ENCODE measurements at regions not wholly inside any gene's neighbourhood (a gene's known extent, or its start where the extent isn't known, plus 50 kb on each side); places are given as distances from the start of the nearest gene placed in this dataset.
"Not testable (repeated sequence)": the region's sequence is repeated elsewhere in the genome, so short reads cannot be mapped to it uniquely, and the experiment has no call there.

DNA sequence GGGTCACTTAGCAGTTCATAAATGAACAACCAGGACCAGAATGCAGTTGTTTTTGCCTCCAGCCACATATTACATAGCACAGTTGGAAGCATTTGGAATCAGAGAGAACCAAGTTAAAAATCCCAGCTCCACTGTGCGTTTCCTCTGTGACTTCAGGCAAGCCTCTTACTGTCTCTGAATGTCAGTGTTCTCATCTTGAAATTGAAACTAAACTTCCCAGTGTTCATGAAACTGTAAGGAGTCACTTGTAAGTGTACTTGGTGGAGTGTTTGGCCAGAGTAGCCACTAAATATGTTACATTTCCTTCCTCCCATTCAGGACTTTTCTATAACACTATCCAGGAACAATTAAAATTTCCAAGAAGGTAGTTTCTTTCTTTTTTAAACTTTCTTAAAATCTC, 276.8 kb downstream of the KCNRG start:
- no TSS peak for BruUV-seq (replicated peaks)
- no peak for DNase-seq (ENCODE audit: low spot score)
- intact Hi-C loops (cut with micrococcal nuclease; ENCODE audit: unreplicated experiment), result no loop called here
- Histone ChIP-seq H3K36me3 (ENCODE audit: insufficient read depth, low read length, poor library complexity, severe bottlenecking) (no peaks in the 10 kb centered on the region), H3K27ac (ENCODE audit: low read depth, low read length, poor library complexity, severe bottlenecking) (no peak overlapping the region), H3K4me3 (ENCODE audit: low read depth, low read length, poor library complexity, severe bottlenecking) (no peak overlapping the region), H3K4me1 (ENCODE audit: insufficient read depth, low read length, poor library complexity, severe bottlenecking) (no peaks in the 10 kb centered on the region), H3K9me3 (ENCODE audit: low read depth, low read length, poor library complexity, severe bottlenecking) (no peaks in the 10 kb centered on the region), H3K27me3 (replicated peaks; ENCODE audit: insufficient read depth, low read depth, low read length, poor library complexity) (no peaks in the 10 kb centered on the region)
- TF ChIP-seq, protein P1, sequence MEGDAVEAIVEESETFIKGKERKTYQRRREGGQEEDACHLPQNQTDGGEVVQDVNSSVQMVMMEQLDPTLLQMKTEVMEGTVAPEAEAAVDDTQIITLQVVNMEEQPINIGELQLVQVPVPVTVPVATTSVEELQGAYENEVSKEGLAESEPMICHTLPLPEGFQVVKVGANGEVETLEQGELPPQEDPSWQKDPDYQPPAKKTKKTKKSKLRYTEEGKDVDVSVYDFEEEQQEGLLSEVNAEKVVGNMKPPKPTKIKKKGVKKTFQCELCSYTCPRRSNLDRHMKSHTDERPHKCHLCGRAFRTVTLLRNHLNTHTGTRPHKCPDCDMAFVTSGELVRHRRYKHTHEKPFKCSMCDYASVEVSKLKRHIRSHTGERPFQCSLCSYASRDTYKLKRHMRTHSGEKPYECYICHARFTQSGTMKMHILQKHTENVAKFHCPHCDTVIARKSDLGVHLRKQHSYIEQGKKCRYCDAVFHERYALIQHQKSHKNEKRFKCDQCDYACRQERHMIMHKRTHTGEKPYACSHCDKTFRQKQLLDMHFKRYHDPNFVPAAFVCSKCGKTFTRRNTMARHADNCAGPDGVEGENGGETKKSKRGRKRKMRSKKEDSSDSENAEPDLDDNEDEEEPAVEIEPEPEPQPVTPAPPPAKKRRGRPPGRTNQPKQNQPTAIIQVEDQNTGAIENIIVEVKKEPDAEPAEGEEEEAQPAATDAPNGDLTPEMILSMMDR (conservative IDR thresholded peaks at IDR 0.05; ENCODE audit: low read depth, low read length), result no peak
- no peak for TF ChIP-seq EZH2 (IDR thresholded peaks at IDR 0.05; ENCODE audit: borderline replicate concordance, low read depth, low read length, poor library complexity, severe bottlenecking)
- ChIA-PET POLR2A (ENCODE audit: low non-redundant PET) (no interaction called here), CTCF (no interaction called here)

DNA sequence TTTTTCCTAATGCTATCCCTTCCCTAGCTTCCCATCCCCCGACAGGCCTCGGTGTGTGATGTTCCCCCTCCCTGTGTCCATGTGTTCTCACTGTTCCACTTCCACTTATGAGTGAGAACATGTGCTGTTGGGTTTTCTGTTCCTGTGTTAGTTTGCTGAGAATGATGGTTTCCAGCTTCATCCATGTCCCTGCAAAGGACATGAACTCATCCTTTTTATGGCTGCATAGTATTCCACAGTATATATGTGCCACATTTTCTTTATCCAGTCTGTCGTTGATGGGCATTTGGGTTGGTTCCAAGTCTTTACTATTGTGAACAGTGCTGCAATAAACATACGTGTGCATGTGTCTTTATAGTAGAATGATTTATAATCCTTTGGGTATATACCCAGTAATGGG, 279.2 kb downstream of the KCNRG start:
- intact Hi-C loops (cut with micrococcal nuclease; ENCODE audit: unreplicated experiment); H3K27ac ChIP-seq (ENCODE audit: low read depth, low read length, poor library complexity, severe bottlenecking); H3K4me1 ChIP-seq (ENCODE audit: insufficient read depth, low read length, poor library complexity, severe bottlenecking); POLR2A ChIA-PET (ENCODE audit: low non-redundant PET); CTCF ChIA-PET; H3K9me3 ChIP-seq (ENCODE audit: low read depth, low read length, poor library complexity, severe bottlenecking); H3K4me3 ChIP-seq (ENCODE audit: low read depth, low read length, poor library complexity, severe bottlenecking); H3K27me3 ChIP-seq (replicated peaks; ENCODE audit: insufficient read depth, low read depth, low read length, poor library complexity); H3K36me3 ChIP-seq (ENCODE audit: insufficient read depth, low read length, poor library complexity, severe bottlenecking); BruUV-seq (replicated peaks); DNase-seq (ENCODE audit: low spot score): not testable (repeated sequence)

DNA sequence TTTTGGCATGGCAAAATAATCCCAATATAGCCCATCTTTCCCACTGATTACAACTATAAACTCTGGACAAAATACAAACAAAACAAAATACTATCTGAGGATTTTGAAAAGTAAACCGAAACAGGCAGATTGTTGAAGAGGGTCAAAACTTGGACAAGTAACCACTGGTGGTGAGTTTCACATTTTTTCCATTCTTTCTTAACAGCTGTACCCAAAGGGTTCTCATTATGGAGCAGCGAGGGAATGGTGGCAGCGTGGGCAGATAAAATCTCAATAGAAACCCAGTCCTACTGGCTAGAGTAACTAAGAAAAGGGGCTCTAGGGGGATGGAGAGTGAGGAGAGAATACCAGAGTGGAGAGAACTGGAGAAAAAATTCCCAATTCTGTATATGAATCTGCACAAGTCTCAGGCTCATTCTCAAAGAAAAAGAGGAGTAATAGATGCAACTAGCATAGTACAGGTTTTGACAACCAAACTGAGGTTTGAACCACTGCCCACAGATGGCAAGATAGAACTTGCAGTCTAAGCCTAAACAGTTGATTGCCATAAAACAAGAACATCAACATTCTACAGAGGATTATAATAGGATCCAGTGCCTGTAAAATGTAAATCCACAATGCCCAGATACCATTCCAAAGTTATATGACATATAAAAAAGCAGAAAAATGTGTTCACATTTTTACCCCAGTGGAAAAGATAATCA, 284.5 kb downstream of the KCNRG start:
- Histone ChIP-seq H3K9me3 (ENCODE audit: low read depth, low read length, poor library complexity, severe bottlenecking) (no peaks in the 10 kb centered on the region), H3K27me3 (replicated peaks; ENCODE audit: insufficient read depth, low read depth, low read length, poor library complexity) (no peaks in the 10 kb centered on the region), H3K36me3 (ENCODE audit: insufficient read depth, low read length, poor library complexity, severe bottlenecking) (no peaks in the 10 kb centered on the region), H3K27ac (ENCODE audit: low read depth, low read length, poor library complexity, severe bottlenecking) (no peak overlapping the region), H3K4me1 (ENCODE audit: insufficient read depth, low read length, poor library complexity, severe bottlenecking) (no peaks in the 10 kb centered on the region), H3K4me3 (ENCODE audit: low read depth, low read length, poor library complexity, severe bottlenecking) (no peak overlapping the region)
- ChIA-PET POLR2A (ENCODE audit: low non-redundant PET) (no interaction called here), CTCF (no interaction called here)
- DNase-seq (ENCODE audit: low spot score), result no peak
- no TSS peak for BruUV-seq (replicated peaks)
- TF ChIP-seq, protein P1 (conservative IDR thresholded peaks at IDR 0.05; ENCODE audit: low read depth, low read length), result no peak
- TF ChIP-seq EZH2 (IDR thresholded peaks at IDR 0.05; ENCODE audit: borderline replicate concordance, low read depth, low read length, poor library complexity, severe bottlenecking), result no peak
- intact Hi-C loops (cut with micrococcal nuclease; ENCODE audit: unreplicated experiment), result no loop called here
